HepG2 (cell line): ENCODE measurements at regions not wholly inside any gene's neighbourhood (a gene's known extent, or its start where the extent isn't known, plus 50 kb on each side); places are given as distances from the start of the nearest gene placed in this dataset.

Experiments used
- ARNT2 ChIP-seq: sonication (generic); formaldehyde crosslinking; IDR thresholded peaks from 2 replicates; pipeline ENCODE4 v1.8.0; 2022; ENCODE audit warnings: mild to moderate bottlenecking, low read depth, missing genetic modification reagents, moderate library complexity
- CEBPG ChIP-seq: IDR thresholded peaks from 2 replicates; pipeline ENCODE4 v1.6.1; 2016
- ESRRA ChIP-seq: sonication (generic); formaldehyde crosslinking; IDR thresholded peaks from 2 replicates; pipeline ENCODE4 v1.5.1; 2020; ENCODE audit warnings: mild to moderate bottlenecking, low read depth, missing genetic modification reagents
- GATAD2A ChIP-seq: IDR thresholded peaks from 2 replicates; pipeline ENCODE4 v1.6.1; 2016
- NFKB2 ChIP-seq: sonication (generic); formaldehyde crosslinking; IDR thresholded peaks from 2 replicates; pipeline ENCODE4 v1.4.0; 2020; ENCODE audit warnings: missing genetic modification reagents, borderline replicate concordance
- NR2F6 ChIP-seq, 2 experiments: IDR thresholded peaks; 2 replicates each; pipeline ENCODE4 v1.6.1; 2016; ENCODE audit warnings: antibody characterized with exemption in 1 of 2, mild to moderate bottlenecking in 1 of 2
- PCBP1 ChIP-seq: fragments of 200-400 bp; formaldehyde crosslinking; IDR thresholded peaks from 2 replicates; pipeline ENCODE4 v1.6.1; 2017; ENCODE audit warnings: mild to moderate bottlenecking, low read depth, low read length, borderline replicate concordance
- POLR2AphosphoS5 ChIP-seq: IDR thresholded peaks from 2 replicates; pipeline ENCODE4 v1.6.1; 2012; ENCODE audit warnings: low read depth, low read length
- PPARG ChIP-seq: conservative IDR thresholded peaks from 2 replicates; pipeline ENCODE4 v1.6.1; 2016; ENCODE audit warnings: missing biosample characterization, missing genetic modification reagents
- RFX1 ChIP-seq: fragments of 450-650 bp; IDR thresholded peaks from 2 replicates; pipeline ENCODE4 v1.6.1; 2017
- SPEN ChIP-seq: sonication (generic); formaldehyde crosslinking; IDR thresholded peaks from 2 replicates; pipeline ENCODE4 v1.5.1; 2020; ENCODE audit warnings: low read depth, mild to moderate bottlenecking, missing genetic modification reagents
- ZBTB38 ChIP-seq: sonication (generic); formaldehyde crosslinking; IDR thresholded peaks from 2 replicates; pipeline ENCODE4 v1.5.1; 2020; ENCODE audit warnings: mild to moderate bottlenecking, missing genetic modification reagents
- ZFP37 ChIP-seq: sonication (generic); formaldehyde crosslinking; IDR thresholded peaks from 2 replicates; pipeline ENCODE4 v1.4.0; 2020; ENCODE audit warnings: missing genetic modification reagents, borderline replicate concordance
- ZNF225 ChIP-seq: sonication (generic); formaldehyde crosslinking; IDR thresholded peaks from 2 replicates; pipeline ENCODE4 v1.4.0; 2020; ENCODE audit warnings: mild to moderate bottlenecking, missing genetic modification reagents
- ZNF260 ChIP-seq: sonication (generic); formaldehyde crosslinking; IDR thresholded peaks from 2 replicates; pipeline ENCODE4 v1.4.0; 2020; ENCODE audit warnings: missing genetic modification reagents, low read depth, mild to moderate bottlenecking, borderline replicate concordance
- ZNF326 ChIP-seq: sonication (generic); formaldehyde crosslinking; IDR thresholded peaks from 2 replicates; pipeline ENCODE4 v1.4.0; 2020; ENCODE audit warnings: missing genetic modification reagents, borderline replicate concordance
- ZNF510 ChIP-seq: sonication (generic); formaldehyde crosslinking; IDR thresholded peaks from 2 replicates; pipeline ENCODE4 v1.4.0; 2020; ENCODE audit warnings: low read depth, mild to moderate bottlenecking, missing genetic modification reagents
- ZNF788 ChIP-seq: sonication (generic); formaldehyde crosslinking; IDR thresholded peaks from 2 replicates; pipeline ENCODE4 v1.5.0; 2020; ENCODE audit warnings: mild to moderate bottlenecking, missing genetic modification reagents, borderline replicate concordance
- TF ChIP-seq, protein P1 (sequence below): IDR thresholded peaks from 2 replicates; pipeline ENCODE4 v1.6.1; 2016
- TF ChIP-seq, protein P2 (sequence below): sonication (generic); formaldehyde crosslinking; IDR thresholded peaks from 2 replicates; pipeline ENCODE4 v1.4.0; 2020; ENCODE audit warnings: missing genetic modification reagents
- TF ChIP-seq, protein P3 (sequence below): sonication (generic); formaldehyde crosslinking; IDR thresholded peaks from 2 replicates; pipeline ENCODE4 v1.5.0; 2020; ENCODE audit warnings: mild to moderate bottlenecking, missing genetic modification reagents
- TF ChIP-seq, protein P4 (sequence below): sonication (generic); formaldehyde crosslinking; IDR thresholded peaks from 2 replicates; pipeline ENCODE4 v1.4.0; 2020; ENCODE audit warnings: low read depth, mild to moderate bottlenecking, missing genetic modification reagents
- TF ChIP-seq, protein P5 (sequence below): sonication (generic); formaldehyde crosslinking; IDR thresholded peaks from 2 replicates; pipeline ENCODE4 v1.4.0; 2020; ENCODE audit warnings: missing genetic modification reagents

DNA sequence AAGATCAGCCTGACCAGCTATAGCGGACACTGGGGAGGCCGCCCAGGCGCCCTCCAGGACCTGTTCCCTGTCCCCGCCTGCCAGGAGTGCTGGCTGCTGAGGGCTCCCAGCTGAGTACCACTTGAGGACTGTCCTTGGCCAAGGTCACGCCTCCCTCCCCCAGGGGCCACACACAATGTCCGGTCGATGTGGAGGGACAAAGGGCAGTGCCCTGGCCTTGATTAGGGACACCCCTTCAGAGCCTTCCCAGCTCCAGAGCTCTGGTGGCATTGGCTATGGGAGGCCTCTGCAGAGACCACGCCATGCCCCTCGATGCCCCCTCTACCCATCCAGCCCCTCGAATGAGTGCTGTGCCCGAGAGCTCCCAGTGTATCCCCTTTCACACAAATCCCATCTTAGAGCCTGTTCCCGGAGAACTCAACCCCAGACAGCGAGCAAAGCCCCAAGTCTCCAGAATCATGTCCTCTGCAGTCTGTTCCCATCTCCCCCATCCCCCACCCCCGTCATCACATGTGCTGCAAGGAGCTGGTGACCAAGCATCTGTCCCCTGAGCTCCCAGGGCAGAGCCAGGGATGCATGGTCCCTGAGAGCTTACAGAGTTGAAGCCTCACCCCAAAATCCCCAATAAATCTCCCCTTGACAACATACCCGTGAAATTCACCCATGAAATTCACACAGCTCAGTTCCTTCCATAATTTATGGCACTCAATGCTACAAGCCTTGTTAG, 158.9 kb downstream of the NUP210 start (continued):
- TF ChIP-seq ZBTB38 (CRISPR knock-in tag): peak; percentile 92
- TF ChIP-seq ZNF510 (CRISPR knock-in tag): no peak
- TF ChIP-seq, protein P1, sequence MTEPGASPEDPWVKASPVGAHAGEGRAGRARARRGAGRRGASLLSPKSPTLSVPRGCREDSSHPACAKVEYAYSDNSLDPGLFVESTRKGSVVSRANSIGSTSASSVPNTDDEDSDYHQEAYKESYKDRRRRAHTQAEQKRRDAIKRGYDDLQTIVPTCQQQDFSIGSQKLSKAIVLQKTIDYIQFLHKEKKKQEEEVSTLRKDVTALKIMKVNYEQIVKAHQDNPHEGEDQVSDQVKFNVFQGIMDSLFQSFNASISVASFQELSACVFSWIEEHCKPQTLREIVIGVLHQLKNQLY (CRISPR knock-in tag): no peak
- TF ChIP-seq, protein P2, sequence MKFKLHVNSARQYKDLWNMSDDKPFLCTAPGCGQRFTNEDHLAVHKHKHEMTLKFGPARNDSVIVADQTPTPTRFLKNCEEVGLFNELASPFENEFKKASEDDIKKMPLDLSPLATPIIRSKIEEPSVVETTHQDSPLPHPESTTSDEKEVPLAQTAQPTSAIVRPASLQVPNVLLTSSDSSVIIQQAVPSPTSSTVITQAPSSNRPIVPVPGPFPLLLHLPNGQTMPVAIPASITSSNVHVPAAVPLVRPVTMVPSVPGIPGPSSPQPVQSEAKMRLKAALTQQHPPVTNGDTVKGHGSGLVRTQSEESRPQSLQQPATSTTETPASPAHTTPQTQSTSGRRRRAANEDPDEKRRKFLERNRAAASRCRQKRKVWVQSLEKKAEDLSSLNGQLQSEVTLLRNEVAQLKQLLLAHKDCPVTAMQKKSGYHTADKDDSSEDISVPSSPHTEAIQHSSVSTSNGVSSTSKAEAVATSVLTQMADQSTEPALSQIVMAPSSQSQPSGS (CRISPR knock-in tag): peak; percentile 24; the same call in 1 of the 2 replicates
- peak; percentile 100 for TF ChIP-seq ESRRA
- TF ChIP-seq PCBP1: no peak
- TF ChIP-seq, protein P3, sequence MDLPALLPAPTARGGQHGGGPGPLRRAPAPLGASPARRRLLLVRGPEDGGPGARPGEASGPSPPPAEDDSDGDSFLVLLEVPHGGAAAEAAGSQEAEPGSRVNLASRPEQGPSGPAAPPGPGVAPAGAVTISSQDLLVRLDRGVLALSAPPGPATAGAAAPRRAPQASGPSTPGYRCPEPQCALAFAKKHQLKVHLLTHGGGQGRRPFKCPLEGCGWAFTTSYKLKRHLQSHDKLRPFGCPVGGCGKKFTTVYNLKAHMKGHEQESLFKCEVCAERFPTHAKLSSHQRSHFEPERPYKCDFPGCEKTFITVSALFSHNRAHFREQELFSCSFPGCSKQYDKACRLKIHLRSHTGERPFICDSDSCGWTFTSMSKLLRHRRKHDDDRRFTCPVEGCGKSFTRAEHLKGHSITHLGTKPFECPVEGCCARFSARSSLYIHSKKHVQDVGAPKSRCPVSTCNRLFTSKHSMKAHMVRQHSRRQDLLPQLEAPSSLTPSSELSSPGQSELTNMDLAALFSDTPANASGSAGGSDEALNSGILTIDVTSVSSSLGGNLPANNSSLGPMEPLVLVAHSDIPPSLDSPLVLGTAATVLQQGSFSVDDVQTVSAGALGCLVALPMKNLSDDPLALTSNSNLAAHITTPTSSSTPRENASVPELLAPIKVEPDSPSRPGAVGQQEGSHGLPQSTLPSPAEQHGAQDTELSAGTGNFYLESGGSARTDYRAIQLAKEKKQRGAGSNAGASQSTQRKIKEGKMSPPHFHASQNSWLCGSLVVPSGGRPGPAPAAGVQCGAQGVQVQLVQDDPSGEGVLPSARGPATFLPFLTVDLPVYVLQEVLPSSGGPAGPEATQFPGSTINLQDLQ (CRISPR knock-in tag): no peak
- TF ChIP-seq GATAD2A (CRISPR knock-in tag): peak; percentile 70
- TF ChIP-seq PPARG (CRISPR knock-in tag): peak; percentile 35; the same call in 1 of the 2 replicates
- 0 out of 2 replicates have a peak, but pooled peaks have one; percentile 33 for TF ChIP-seq NFKB2 (CRISPR knock-in tag)
- TF ChIP-seq POLR2AphosphoS5: no peak
- TF ChIP-seq ZFP37 (CRISPR knock-in tag): no peak
- no peak for TF ChIP-seq ZNF326
- peak; percentile 73 for TF ChIP-seq NR2F6 (IDR thresholded peaks at IDR 0.05)
- peak; percentile 82 for TF ChIP-seq NR2F6 (CRISPR knock-in tag; IDR thresholded peaks at IDR 0.05)
- no peak for TF ChIP-seq ZNF225 (CRISPR knock-in tag)
- TF ChIP-seq, protein P4, sequence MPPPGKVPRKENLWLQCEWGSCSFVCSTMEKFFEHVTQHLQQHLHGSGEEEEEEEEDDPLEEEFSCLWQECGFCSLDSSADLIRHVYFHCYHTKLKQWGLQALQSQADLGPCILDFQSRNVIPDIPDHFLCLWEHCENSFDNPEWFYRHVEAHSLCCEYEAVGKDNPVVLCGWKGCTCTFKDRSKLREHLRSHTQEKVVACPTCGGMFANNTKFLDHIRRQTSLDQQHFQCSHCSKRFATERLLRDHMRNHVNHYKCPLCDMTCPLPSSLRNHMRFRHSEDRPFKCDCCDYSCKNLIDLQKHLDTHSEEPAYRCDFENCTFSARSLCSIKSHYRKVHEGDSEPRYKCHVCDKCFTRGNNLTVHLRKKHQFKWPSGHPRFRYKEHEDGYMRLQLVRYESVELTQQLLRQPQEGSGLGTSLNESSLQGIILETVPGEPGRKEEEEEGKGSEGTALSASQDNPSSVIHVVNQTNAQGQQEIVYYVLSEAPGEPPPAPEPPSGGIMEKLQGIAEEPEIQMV (CRISPR knock-in tag): peak; percentile 72; the same call in 1 of the 2 replicates
- TF ChIP-seq ZNF788 (CRISPR knock-in tag): no peak
- no peak for TF ChIP-seq RFX1
- 0 out of 2 replicates have a peak, but pooled peaks have one; percentile 11 for TF ChIP-seq ARNT2 (CRISPR knock-in tag)
- TF ChIP-seq SPEN (CRISPR knock-in tag): peak; percentile 55; the same call in 1 of the 2 replicates
- TF ChIP-seq, protein P5, sequence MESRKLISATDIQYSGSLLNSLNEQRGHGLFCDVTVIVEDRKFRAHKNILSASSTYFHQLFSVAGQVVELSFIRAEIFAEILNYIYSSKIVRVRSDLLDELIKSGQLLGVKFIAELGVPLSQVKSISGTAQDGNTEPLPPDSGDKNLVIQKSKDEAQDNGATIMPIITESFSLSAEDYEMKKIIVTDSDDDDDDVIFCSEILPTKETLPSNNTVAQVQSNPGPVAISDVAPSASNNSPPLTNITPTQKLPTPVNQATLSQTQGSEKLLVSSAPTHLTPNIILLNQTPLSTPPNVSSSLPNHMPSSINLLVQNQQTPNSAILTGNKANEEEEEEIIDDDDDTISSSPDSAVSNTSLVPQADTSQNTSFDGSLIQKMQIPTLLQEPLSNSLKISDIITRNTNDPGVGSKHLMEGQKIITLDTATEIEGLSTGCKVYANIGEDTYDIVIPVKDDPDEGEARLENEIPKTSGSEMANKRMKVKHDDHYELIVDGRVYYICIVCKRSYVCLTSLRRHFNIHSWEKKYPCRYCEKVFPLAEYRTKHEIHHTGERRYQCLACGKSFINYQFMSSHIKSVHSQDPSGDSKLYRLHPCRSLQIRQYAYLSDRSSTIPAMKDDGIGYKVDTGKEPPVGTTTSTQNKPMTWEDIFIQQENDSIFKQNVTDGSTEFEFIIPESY (CRISPR knock-in tag): peak; percentile 96
- no peak for TF ChIP-seq CEBPG (CRISPR knock-in tag)
- no peak for TF ChIP-seq ZNF260
